Iris pigment epithelial cell (primary cell): ENCODE measurements at regions not wholly inside any gene's neighbourhood (a gene's known extent, or its start where the extent isn't known, plus 50 kb on each side); places are given as distances from the start of the nearest gene placed in this dataset.

Source experiments
- DNase-seq: peaks from one replicate; pipeline ENCODE4 v3.0.0-alpha.2; 2011; ENCODE audit warnings: low read depth

- no peak for DNase-seq
Observed at GRCh38 chr1:119308130-119308700, 60.4 kb upstream of the HAO2 start.

GRCh38 chr1:119308806-119309205, 59.8 kb upstream of the HAO2 start:
- DNase-seq, result no peak

- no peak for DNase-seq
Observed at GRCh38 chr1:119310301-119310700, 58.3 kb upstream of the HAO2 start.

GRCh38 chr1:119312500-119312899, 56.1 kb upstream of the HAO2 start:
- DNase-seq, result no peak

GRCh38 chr1:119314001-119314796, 54.4 kb upstream of the HAO2 start:
- no peak for DNase-seq

GRCh38 chr1:119316870-119317416, 51.6 kb upstream of the HAO2 start:
- no peak for DNase-seq

GRCh38 chr1:119318466-119319309, 49.9 kb upstream of the HAO2 start:
- no peak for DNase-seq
